Caco-2 (cell line): ENCODE measurements at regions not wholly inside any gene's neighbourhood (a gene's known extent, or its start where the extent isn't known, plus 50 kb on each side); places are given as distances from the start of the nearest gene placed in this dataset.

ENCODE experiments used
- BruUV-seq: library from RNA; stranded (reverse); fragments of 400-500 nt; replicated peaks from 2 replicates; lab custom pipeline; 2021; lab: Mats Ljungman, UMichigan
- CTCF ChIA-PET: fragments of 300-600 bp; sonication (Branson Sonifier 250); formaldehyde crosslinking; loops from one replicate; lab custom pipeline; 2022; ENCODE audit warnings: antibody characterized with exemption; lab: Charles Lee
- POLR2A ChIA-PET: fragments of 300-600 bp; sonication (Branson Sonifier 250); formaldehyde crosslinking; loops from one replicate; lab custom pipeline; 2022; ENCODE audit warnings: antibody characterized with exemption; lab: Charles Lee
- DNase-seq, 2 experiments: peaks; one replicate each; pipeline versions ENCODE4 v3.0.0 to v3.0.0-alpha.2; 2020 to 2022
- H3K27me3 ChIP-seq: replicated peaks from 2 replicates; pipeline ENCODE4 v1.6.0; 2011; ENCODE audit warnings: low read length; ENCODE audit not compliant: control insufficient read depth, insufficient read depth
- H3K36me3 ChIP-seq: 2 replicates; pipeline ENCODE4 v1.5.1; 2011; ENCODE audit warnings: low read length; ENCODE audit not compliant: control insufficient read depth, insufficient read depth
- H3K4me1 ChIP-seq: fragments of 250-450 bp; sonication (Bioruptor Pico); 2 replicates; pipeline ENCODE4 v1.5.1; 2020; ENCODE audit warnings: mild to moderate bottlenecking
- H3K4me3 ChIP-seq: 2 replicates; pipeline ENCODE4 v1.5.1; 2011; ENCODE audit warnings: low read depth, mild to moderate bottlenecking, control low read depth, low read length
- H3K9me3 ChIP-seq: fragments of 250-450 bp; sonication (Bioruptor Pico); 2 replicates; pipeline ENCODE4 v1.5.1; 2020; ENCODE audit warnings: mild to moderate bottlenecking, moderate library complexity
- H3K27ac Mint-ChIP-seq: one replicate; pipeline ENCODE4 v1.8.0; 2022; ENCODE audit warnings: mixed read lengths; ENCODE audit not compliant: unreplicated experiment
- H3K27me3 Mint-ChIP-seq: one replicate; pipeline ENCODE4 v1.8.0; 2022; ENCODE audit warnings: mixed read lengths; ENCODE audit not compliant: insufficient read depth, unreplicated experiment
- H3K36me3 Mint-ChIP-seq: one replicate; pipeline ENCODE4 v1.8.0; 2022; ENCODE audit warnings: mild to moderate bottlenecking, mixed read lengths; ENCODE audit not compliant: insufficient read depth, unreplicated experiment
- H3K4me1 Mint-ChIP-seq: one replicate; pipeline ENCODE4 v1.8.0; 2022; ENCODE audit warnings: low read depth, mixed read lengths; ENCODE audit not compliant: unreplicated experiment
- H3K4me3 Mint-ChIP-seq: one replicate; pipeline ENCODE4 v1.8.0; 2022; ENCODE audit warnings: mild to moderate bottlenecking, moderate library complexity, mixed read lengths; ENCODE audit not compliant: unreplicated experiment
- H3K9me3 Mint-ChIP-seq: one replicate; pipeline ENCODE4 v1.8.0; 2022; ENCODE audit warnings: mixed read lengths; ENCODE audit not compliant: unreplicated experiment
- intact Hi-C: fragments of 100-400 bp; cut with micrococcal nuclease; formaldehyde crosslinking; loops from one replicate; pipeline ENCODE4 v1.10.0; 2022; ENCODE audit not compliant: unreplicated experiment
- TF ChIP-seq, protein P1 (sequence below), 2 experiments: fragments of 200-600 bp in 1 of 2; IDR thresholded peaks; 1 replicate in 1 of 2; 2 replicates in 1 of 2; pipeline versions ENCODE4 v1.5.1 to v1.8.0; 2011 to 2022; ENCODE audit warnings: antibody characterized with exemption in 1 of 2, control low read depth in 1 of 2, inconsistent platforms in 1 of 2, low read depth in 1 of 2, low read length in 1 of 2, mild to moderate bottlenecking in 1 of 2, moderate library complexity in 1 of 2; ENCODE audit not compliant: insufficient read depth in 1 of 2, severe bottlenecking in 1 of 2, unreplicated experiment in 1 of 2

DNA sequence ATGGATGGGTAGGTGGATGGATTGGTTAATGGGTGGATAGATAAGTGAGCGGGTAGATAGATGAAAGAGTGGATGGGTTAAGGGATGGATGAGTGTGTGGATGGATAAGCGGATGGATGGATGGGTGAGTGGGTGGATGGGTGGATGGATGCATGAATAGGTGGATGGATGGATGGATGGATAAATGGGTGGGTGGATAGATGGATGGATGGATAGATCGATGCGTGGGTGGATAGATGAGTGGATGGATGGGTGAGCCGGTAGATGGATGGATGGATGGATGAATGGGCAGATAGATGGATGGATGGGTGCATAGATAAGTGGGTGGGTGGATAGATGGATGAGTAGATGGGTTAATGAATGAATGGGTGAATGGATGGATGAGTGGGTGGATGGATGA lies 90.9 kb downstream of the CPZ start:
- H3K4me3 Mint-ChIP-seq, result no peak overlapping the region
- H3K27ac Mint-ChIP-seq, result no peak overlapping the region
- intact Hi-C loops, result no loop called here
- H3K4me1 Mint-ChIP-seq, result no peaks in the 10 kb centered on the region
- no peaks in the 10 kb centered on the region for H3K4me1 ChIP-seq
- TF ChIP-seq, protein P1, sequence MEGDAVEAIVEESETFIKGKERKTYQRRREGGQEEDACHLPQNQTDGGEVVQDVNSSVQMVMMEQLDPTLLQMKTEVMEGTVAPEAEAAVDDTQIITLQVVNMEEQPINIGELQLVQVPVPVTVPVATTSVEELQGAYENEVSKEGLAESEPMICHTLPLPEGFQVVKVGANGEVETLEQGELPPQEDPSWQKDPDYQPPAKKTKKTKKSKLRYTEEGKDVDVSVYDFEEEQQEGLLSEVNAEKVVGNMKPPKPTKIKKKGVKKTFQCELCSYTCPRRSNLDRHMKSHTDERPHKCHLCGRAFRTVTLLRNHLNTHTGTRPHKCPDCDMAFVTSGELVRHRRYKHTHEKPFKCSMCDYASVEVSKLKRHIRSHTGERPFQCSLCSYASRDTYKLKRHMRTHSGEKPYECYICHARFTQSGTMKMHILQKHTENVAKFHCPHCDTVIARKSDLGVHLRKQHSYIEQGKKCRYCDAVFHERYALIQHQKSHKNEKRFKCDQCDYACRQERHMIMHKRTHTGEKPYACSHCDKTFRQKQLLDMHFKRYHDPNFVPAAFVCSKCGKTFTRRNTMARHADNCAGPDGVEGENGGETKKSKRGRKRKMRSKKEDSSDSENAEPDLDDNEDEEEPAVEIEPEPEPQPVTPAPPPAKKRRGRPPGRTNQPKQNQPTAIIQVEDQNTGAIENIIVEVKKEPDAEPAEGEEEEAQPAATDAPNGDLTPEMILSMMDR (IDR thresholded peaks at IDR 0.05; ENCODE audit: insufficient read depth in 1 of 2, low read depth in 1 of 2, low read length in 1 of 2, severe bottlenecking in 1 of 2, unreplicated experiment in 1 of 2), result no peak
- H3K36me3 ChIP-seq, result no peaks in the 10 kb centered on the region
- H3K27me3 ChIP-seq, result no peaks in the 10 kb centered on the region
- ChIA-PET POLR2A (no interaction called here), CTCF (no interaction called here)
- no peak for DNase-seq
- BruUV-seq, result no TSS peak
- no peaks in the 10 kb centered on the region for H3K36me3 Mint-ChIP-seq
- H3K4me3 ChIP-seq, result no peak overlapping the region
- no peaks in the 10 kb centered on the region for H3K9me3 Mint-ChIP-seq
- no peaks in the 10 kb centered on the region for H3K9me3 ChIP-seq
- H3K27me3 Mint-ChIP-seq, result peaks cover 21% of the 10 kb centered on the region

DNA sequence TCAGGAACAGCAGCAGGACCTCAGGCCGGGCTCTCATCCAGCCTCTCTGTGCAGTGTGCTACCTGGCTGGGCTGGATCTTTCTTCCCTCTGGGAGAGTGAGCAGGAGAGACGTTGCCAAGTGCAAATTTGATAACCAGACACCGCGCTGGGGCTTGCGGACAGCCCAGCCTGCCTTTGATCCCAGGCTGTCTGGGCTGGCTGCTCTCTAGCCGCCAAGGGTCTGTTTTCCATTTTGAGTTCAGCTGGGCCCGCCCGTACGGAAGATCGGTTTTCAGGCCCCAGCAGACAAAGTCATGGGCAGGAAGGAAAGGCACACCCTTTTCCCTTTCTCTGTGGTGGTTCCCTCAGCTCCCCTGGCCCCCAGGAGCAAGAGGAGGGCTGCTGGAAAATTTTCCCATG lies 90.2 kb downstream of the CPZ start:
- H3K36me3 ChIP-seq, result no peaks in the 10 kb centered on the region
- Mint-ChIP-seq H3K27ac (no peak overlapping the region), H3K36me3 (no peaks in the 10 kb centered on the region), H3K4me1 (no peaks in the 10 kb centered on the region), H3K4me3 (no peak overlapping the region), H3K9me3 (no peaks in the 10 kb centered on the region), H3K27me3 (peaks cover 21% of the 10 kb centered on the region)
- no peak overlapping the region for H3K4me3 ChIP-seq
- intact Hi-C loops, result no loop called here
- ChIA-PET POLR2A (no interaction called here), CTCF (no interaction called here)
- no peaks in the 10 kb centered on the region for H3K9me3 ChIP-seq
- no peaks in the 10 kb centered on the region for H3K4me1 ChIP-seq
- BruUV-seq, result no TSS peak
- no peaks in the 10 kb centered on the region for H3K27me3 ChIP-seq
- TF ChIP-seq, protein P1 (IDR thresholded peaks at IDR 0.05; ENCODE audit: insufficient read depth in 1 of 2, low read depth in 1 of 2, low read length in 1 of 2, severe bottlenecking in 1 of 2, unreplicated experiment in 1 of 2), result no peak
- DNase-seq, result no peak

DNA sequence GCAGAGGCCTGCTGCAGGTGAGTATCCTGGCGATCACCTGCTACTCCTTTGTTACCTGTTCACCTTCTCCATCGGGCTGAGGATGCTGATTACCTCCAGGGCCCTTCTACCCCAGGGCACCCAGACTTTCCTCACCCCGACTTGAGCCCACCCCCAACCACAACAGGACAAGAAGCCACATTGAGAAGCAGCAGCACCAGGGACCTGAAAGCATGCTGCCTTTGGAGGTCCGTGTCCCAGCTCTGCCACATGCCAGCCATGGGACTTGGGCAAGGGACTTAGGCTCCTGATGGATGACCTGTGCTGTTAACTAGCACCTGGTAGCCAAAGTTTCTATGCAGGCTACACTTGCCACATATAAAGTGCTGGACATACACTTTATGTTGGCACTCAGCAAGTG lies 89.7 kb downstream of the CPZ start:
- H3K36me3 ChIP-seq, result no peaks in the 10 kb centered on the region
- no peak for DNase-seq
- ChIA-PET CTCF (no interaction called here), POLR2A (no interaction called here)
- Mint-ChIP-seq H3K27ac (no peak overlapping the region), H3K36me3 (no peaks in the 10 kb centered on the region), H3K4me3 (no peak overlapping the region), H3K27me3 (peaks cover 21% of the 10 kb centered on the region), H3K4me1 (no peaks in the 10 kb centered on the region), H3K9me3 (no peaks in the 10 kb centered on the region)
- intact Hi-C loops, result no loop called here
- H3K4me1 ChIP-seq, result no peaks in the 10 kb centered on the region
- no peak overlapping the region for H3K4me3 ChIP-seq
- TF ChIP-seq, protein P1 (IDR thresholded peaks at IDR 0.05; ENCODE audit: insufficient read depth in 1 of 2, low read depth in 1 of 2, low read length in 1 of 2, severe bottlenecking in 1 of 2, unreplicated experiment in 1 of 2), result no peak
- BruUV-seq, result no TSS peak
- H3K27me3 ChIP-seq, result no peaks in the 10 kb centered on the region
- no peaks in the 10 kb centered on the region for H3K9me3 ChIP-seq
